ENCODE measurements at regions not wholly inside any gene's neighbourhood (a gene's known extent, or its start where the extent isn't known, plus 50 kb on each side); places are given as distances from the start of the nearest gene placed in this dataset.

DNA sequence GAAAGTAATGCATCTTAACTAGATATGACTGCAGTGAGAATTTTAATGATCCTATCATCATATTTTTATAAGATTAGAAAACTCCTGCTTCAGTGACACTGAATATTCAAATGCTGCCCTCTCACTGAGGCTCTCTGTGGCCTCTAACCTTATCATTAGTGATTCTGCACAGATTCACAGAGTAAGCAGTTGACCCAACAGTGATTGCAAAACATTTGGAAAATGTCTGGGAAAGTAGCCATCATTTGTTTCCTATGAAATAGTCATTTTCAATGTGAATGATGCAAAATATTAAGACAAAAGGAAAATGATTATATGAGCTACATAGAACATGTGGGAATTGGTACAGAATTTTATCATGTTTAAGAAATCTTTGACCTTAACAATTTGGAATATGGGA, 210.3 kb downstream of the TBX18 start:
- TF ChIP-seq, protein P1, sequence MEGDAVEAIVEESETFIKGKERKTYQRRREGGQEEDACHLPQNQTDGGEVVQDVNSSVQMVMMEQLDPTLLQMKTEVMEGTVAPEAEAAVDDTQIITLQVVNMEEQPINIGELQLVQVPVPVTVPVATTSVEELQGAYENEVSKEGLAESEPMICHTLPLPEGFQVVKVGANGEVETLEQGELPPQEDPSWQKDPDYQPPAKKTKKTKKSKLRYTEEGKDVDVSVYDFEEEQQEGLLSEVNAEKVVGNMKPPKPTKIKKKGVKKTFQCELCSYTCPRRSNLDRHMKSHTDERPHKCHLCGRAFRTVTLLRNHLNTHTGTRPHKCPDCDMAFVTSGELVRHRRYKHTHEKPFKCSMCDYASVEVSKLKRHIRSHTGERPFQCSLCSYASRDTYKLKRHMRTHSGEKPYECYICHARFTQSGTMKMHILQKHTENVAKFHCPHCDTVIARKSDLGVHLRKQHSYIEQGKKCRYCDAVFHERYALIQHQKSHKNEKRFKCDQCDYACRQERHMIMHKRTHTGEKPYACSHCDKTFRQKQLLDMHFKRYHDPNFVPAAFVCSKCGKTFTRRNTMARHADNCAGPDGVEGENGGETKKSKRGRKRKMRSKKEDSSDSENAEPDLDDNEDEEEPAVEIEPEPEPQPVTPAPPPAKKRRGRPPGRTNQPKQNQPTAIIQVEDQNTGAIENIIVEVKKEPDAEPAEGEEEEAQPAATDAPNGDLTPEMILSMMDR (conservative IDR thresholded peaks at IDR 0.05; ENCODE audit: low read length), result no peak
- no peak for TF ChIP-seq EZH2phosphoT487 (IDR thresholded peaks at IDR 0.05; ENCODE audit: borderline replicate concordance)
- no peaks in the 10 kb centered on the region for H3K9me2 ChIP-seq (replicated peaks; ENCODE audit: low read depth, low read length)
- H3K4me1 ChIP-seq (ENCODE audit: insufficient read depth, low read length, poor library complexity, severe bottlenecking), result peaks cover 11% of the 10 kb centered on the region
- H3K27me3 ChIP-seq (ENCODE audit: insufficient read depth, low read length, poor library complexity, severe bottlenecking), result no peaks in the 10 kb centered on the region
- H3F3A ChIP-seq (ENCODE audit: low read depth), result no peaks in the 10 kb centered on the region
- H3K9me3 ChIP-seq (ENCODE audit: insufficient read depth, low read depth, low read length), result no peaks in the 10 kb centered on the region
- no peak overlapping the region for H3K4me3 ChIP-seq (ENCODE audit: low read length, poor library complexity, severe bottlenecking)
- H3K79me2 ChIP-seq (ENCODE audit: insufficient read depth, low read length), result no peaks in the 10 kb centered on the region
- H2AFZ ChIP-seq (ENCODE audit: low read length), result no peak overlapping the region
- H3K36me3 ChIP-seq (ENCODE audit: insufficient read depth, low read length), result no peaks in the 10 kb centered on the region
- H3K4me2 ChIP-seq (ENCODE audit: low read depth, low read length, poor library complexity, severe bottlenecking), result no peak overlapping the region
- no peaks in the 10 kb centered on the region for H4K20me1 ChIP-seq (ENCODE audit: insufficient read depth, low read length, poor library complexity, severe bottlenecking)
- no peak overlapping the region for H3K9ac ChIP-seq (ENCODE audit: low read depth, low read length, poor library complexity, severe bottlenecking)

DNA sequence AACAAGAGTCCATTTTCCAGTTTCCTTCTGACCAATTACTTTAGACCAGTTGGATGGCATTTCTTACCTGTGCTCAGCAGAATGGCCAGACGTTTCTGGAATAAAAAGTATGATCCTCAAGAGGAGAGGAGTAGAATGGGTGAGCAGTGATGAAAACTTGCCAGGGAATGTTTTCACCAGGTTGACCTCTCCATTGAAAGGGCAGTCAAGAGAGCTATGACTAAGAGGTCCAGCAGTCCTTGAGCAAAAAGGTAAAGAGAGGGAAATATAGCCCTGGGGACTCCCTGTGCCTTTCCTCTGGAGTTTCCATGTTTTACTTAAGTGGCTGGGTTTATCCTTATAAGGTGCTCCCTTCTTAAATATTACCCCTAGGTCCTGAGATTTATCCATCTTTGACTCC, 210.9 kb downstream of the TBX18 start:
- no peaks in the 10 kb centered on the region for H3K79me2 ChIP-seq (ENCODE audit: insufficient read depth, low read length)

DNA sequence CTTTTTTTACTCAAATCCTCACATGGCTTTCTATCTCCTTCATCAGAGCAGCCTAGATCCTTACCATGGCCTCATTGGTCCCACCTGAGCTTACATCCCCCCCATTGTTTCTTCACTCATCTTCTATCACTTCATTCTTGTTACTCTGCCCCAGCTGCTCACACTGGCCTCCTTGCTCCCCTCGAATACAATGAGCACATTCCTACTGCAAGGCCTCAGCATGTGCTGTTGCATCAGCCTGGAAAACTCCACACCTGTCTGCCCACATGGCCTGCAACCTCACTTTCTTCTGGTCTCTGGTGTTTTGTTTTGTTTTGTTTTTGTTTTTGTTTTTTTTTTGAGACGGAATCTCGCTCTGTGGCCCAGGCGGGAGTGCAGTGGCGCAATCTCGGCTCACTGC, 212.6 kb downstream of the TBX18 start:
- TF ChIP-seq EZH2phosphoT487 (IDR thresholded peaks at IDR 0.05; ENCODE audit: borderline replicate concordance), result no peak
- TF ChIP-seq, protein P1 (conservative IDR thresholded peaks at IDR 0.05; ENCODE audit: low read length), result no peak
- Histone ChIP-seq H3K27me3 (ENCODE audit: insufficient read depth, low read length, poor library complexity, severe bottlenecking) (no peaks in the 10 kb centered on the region), H3K9me2 (replicated peaks; ENCODE audit: low read depth, low read length) (no peaks in the 10 kb centered on the region), H3K36me3 (ENCODE audit: insufficient read depth, low read length) (no peaks in the 10 kb centered on the region), H3F3A (ENCODE audit: low read depth) (no peaks in the 10 kb centered on the region), H2AFZ (ENCODE audit: low read length) (no peak overlapping the region), H3K9me3 (ENCODE audit: insufficient read depth, low read depth, low read length) (no peaks in the 10 kb centered on the region), H3K9ac (ENCODE audit: low read depth, low read length, poor library complexity, severe bottlenecking) (no peak overlapping the region), H3K4me2 (ENCODE audit: low read depth, low read length, poor library complexity, severe bottlenecking) (no peak overlapping the region), H3K4me1 (ENCODE audit: insufficient read depth, low read length, poor library complexity, severe bottlenecking) (peaks cover 14% of the 10 kb centered on the region), H3K4me3 (ENCODE audit: low read length, poor library complexity, severe bottlenecking) (no peak overlapping the region), H3K79me2 (ENCODE audit: insufficient read depth, low read length) (no peaks in the 10 kb centered on the region), H4K20me1 (ENCODE audit: insufficient read depth, low read length, poor library complexity, severe bottlenecking) (no peaks in the 10 kb centered on the region)

More for the DNA sequence above, 210.9 kb downstream of the TBX18 start:
- H3K9me2 ChIP-seq (replicated peaks; ENCODE audit: low read depth, low read length), result no peaks in the 10 kb centered on the region
- H3K36me3 ChIP-seq (ENCODE audit: insufficient read depth, low read length), result no peaks in the 10 kb centered on the region
- no peaks in the 10 kb centered on the region for H3F3A ChIP-seq (ENCODE audit: low read depth)
- no peak overlapping the region for H3K4me2 ChIP-seq (ENCODE audit: low read depth, low read length, poor library complexity, severe bottlenecking)
- H3K4me1 ChIP-seq (ENCODE audit: insufficient read depth, low read length, poor library complexity, severe bottlenecking), result peaks cover 11% of the 10 kb centered on the region
- H3K4me3 ChIP-seq (ENCODE audit: low read length, poor library complexity, severe bottlenecking), result no peak overlapping the region
- TF ChIP-seq, protein P1 (conservative IDR thresholded peaks at IDR 0.05; ENCODE audit: low read length), result no peak
- TF ChIP-seq EZH2phosphoT487 (IDR thresholded peaks at IDR 0.05; ENCODE audit: borderline replicate concordance), result no peak
- no peaks in the 10 kb centered on the region for H3K9me3 ChIP-seq (ENCODE audit: insufficient read depth, low read depth, low read length)
- H3K9ac ChIP-seq (ENCODE audit: low read depth, low read length, poor library complexity, severe bottlenecking), result no peak overlapping the region
- H4K20me1 ChIP-seq (ENCODE audit: insufficient read depth, low read length, poor library complexity, severe bottlenecking), result no peaks in the 10 kb centered on the region
- no peak overlapping the region for H2AFZ ChIP-seq (ENCODE audit: low read length)
- no peaks in the 10 kb centered on the region for H3K27me3 ChIP-seq (ENCODE audit: insufficient read depth, low read length, poor library complexity, severe bottlenecking)
